Kidney (tissue), 13 donors: ENCODE measurements at regions not wholly inside any gene's neighbourhood (a gene's known extent, or its start where the extent isn't known, plus 50 kb on each side); places are given as distances from the start of the nearest gene placed in this dataset.

Experiments used
- DNase-seq, 5 donors: peaks; one replicate each; pipeline ENCODE4 v3.0.0-alpha.2; 2013 to 2020
- FAIRE-seq: peaks from 2 replicates; lab custom pipeline; 2012; peaks lifted over from hg19 to GRCh38; lab: Jason Lieb, UNC
- H3K27ac ChIP-seq, 2 donors: one replicate each; pipeline ENCODE4 v1.7.0; 2013; ENCODE audit warnings: low read depth in 2 of 2, low read length in 2 of 2, inconsistent platforms in 1 of 2
- H3K27me3 ChIP-seq: one replicate; pipeline ENCODE4 v1.7.1; 2013; ENCODE audit warnings: low read length, inconsistent platforms; ENCODE audit not compliant: control insufficient read depth, insufficient read depth
- H3K36me3 ChIP-seq, 3 donors: one replicate each; pipeline versions ENCODE4 v1.7.0 to v1.7.1; 2013; ENCODE audit warnings: low read length in 3 of 3, control low read depth in 1 of 3, inconsistent platforms in 1 of 3; ENCODE audit not compliant: insufficient read depth in 3 of 3, control insufficient read depth in 2 of 3
- H3K4me1 ChIP-seq, 3 donors: one replicate each; pipeline versions ENCODE4 v1.7.0 to v1.7.1; 2013; ENCODE audit warnings: low read length in 3 of 3, inconsistent platforms in 1 of 3, low read depth in 1 of 3; ENCODE audit not compliant: control insufficient read depth in 2 of 3, insufficient read depth in 2 of 3
- H3K4me3 ChIP-seq, 3 donors: one replicate each; pipeline versions ENCODE4 v1.7.0 to v1.8.1; 2013; ENCODE audit warnings: low read length in 3 of 3, control low read depth in 1 of 3, inconsistent platforms in 1 of 3
- H3K9ac ChIP-seq, 3 donors: one replicate each; pipeline versions ENCODE4 v1.7.0 to v1.7.1; 2013; ENCODE audit warnings: low read length in 3 of 3, control low read depth in 1 of 3, inconsistent platforms in 1 of 3
- H3K9me3 ChIP-seq, 3 donors: one replicate each; pipeline versions ENCODE4 v1.7.0 to v1.7.1; 2013; ENCODE audit warnings: low read length in 3 of 3, control low read depth in 1 of 3, inconsistent platforms in 1 of 3; ENCODE audit not compliant: control insufficient read depth in 2 of 3, insufficient read depth in 1 of 3
- CTCF ChIP-seq: IDR thresholded peaks from 3 replicates; pipeline ENCODE4 v1.5.1; 2012; ENCODE audit warnings: mild to moderate bottlenecking, moderate library complexity, borderline replicate concordance; ENCODE audit not compliant: insufficient read depth; ENCODE audit errors: extremely low read depth
- intact Hi-C: fragments of 100-400 bp; cut with DNase I; formaldehyde crosslinking; loops from one replicate; pipeline ENCODE4 v1.11.1; 2022
- donor health status: control.
- donor health status: control.
- donor health status: control.
- donor health status: control.
- donor health status: control.
- donor health status: DM: yes; HTN: yes; CAD: no.
- donor health status: Normal renal cell carcinoma (clear cell type).

GRCh38 chr6:10166031-10166430 lies 248.8 kb downstream of the TFAP2A start:
- Histone ChIP-seq H3K27ac (no peak overlapping the region), H3K4me3 (no peak overlapping the region)
- FAIRE-seq, result no peak

GRCh38 chr6:10163203-10163962 lies 251.5 kb downstream of the TFAP2A start:
- no peaks in the 10 kb centered on the region for H3K4me1 ChIP-seq
- no peaks in the 10 kb centered on the region for H3K27me3 ChIP-seq
- FAIRE-seq (no peak), DNase-seq (peak in 3 of 5 donors; percentile 36 to 44 (median 44))
- no peak for TF ChIP-seq CTCF
- no peaks in the 10 kb centered on the region for H3K9me3 ChIP-seq
- no peak overlapping the region for H3K9ac ChIP-seq
- H3K27ac ChIP-seq, result no peak overlapping the region
- no peaks in the 10 kb centered on the region for H3K36me3 ChIP-seq
- peak overlapping the region in 2 of 3 donors; percentile 1 to 13 for H3K4me3 ChIP-seq
- intact Hi-C loops, result no loop called here

More at GRCh38 chr6:10166031-10166430, 248.8 kb downstream of the TFAP2A start:
- no peak for TF ChIP-seq CTCF
- Histone ChIP-seq H3K4me1 (no peaks in the 10 kb centered on the region), H3K36me3 (no peaks in the 10 kb centered on the region), H3K9ac (no peak overlapping the region), H3K27me3 (no peaks in the 10 kb centered on the region), H3K9me3 (no peaks in the 10 kb centered on the region)
- intact Hi-C loops, result no loop called here
- no peak for DNase-seq

GRCh38 chr6:10156875-10157274 lies 258.0 kb downstream of the TFAP2A start:
- no peak overlapping the region for H3K27ac ChIP-seq
- no peaks in the 10 kb centered on the region for H3K4me1 ChIP-seq
- no peaks in the 10 kb centered on the region for H3K9me3 ChIP-seq
- H3K27me3 ChIP-seq, result no peaks in the 10 kb centered on the region
- no peaks in the 10 kb centered on the region for H3K36me3 ChIP-seq
- no peak overlapping the region for H3K4me3 ChIP-seq
- no peak for TF ChIP-seq CTCF
- FAIRE-seq, result no peak
- DNase-seq, result no peak
- H3K9ac ChIP-seq, result no peak overlapping the region
- intact Hi-C loops, result no loop called here
